GM18519 (cell line): ENCODE measurements at regions not wholly inside any gene's neighbourhood (a gene's known extent, or its start where the extent isn't known, plus 50 kb on each side); places are given as distances from the start of the nearest gene placed in this dataset.

ENCODE experiments used
- ATAC-seq: cut with Tn5 transposase; IDR thresholded peaks from one replicate; pipeline ENCODE4 v1.9.1; 2021; ENCODE audit warnings: mild to moderate bottlenecking, moderate library complexity; ENCODE audit not compliant: unreplicated experiment, low FRiP score

- ATAC-seq: no peak
These were observed 100.1 kb upstream of the CDIN1 start for GRCh38 chr15:36479200-36479896.

- ATAC-seq: no peak
These were observed 98.3 kb upstream of the CDIN1 start for GRCh38 chr15:36481156-36481555.

DNA sequence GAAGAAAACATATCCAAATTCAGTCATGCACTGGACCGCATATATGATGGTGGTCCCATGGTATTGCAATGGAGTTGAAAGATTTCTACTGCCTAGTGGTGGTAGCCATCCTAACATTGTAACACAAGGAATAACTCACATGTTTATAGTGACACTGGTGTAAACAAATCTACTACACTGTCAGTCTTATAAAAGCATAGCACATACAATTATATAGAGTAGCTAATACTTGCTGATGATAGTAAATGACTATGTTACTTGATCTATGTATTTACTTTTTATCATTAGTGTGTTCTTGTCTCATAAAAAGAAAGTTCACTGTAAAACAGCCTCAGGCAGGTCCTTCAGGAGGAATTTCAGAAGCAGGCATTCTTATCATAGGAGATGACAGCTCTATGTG lies 96.0 kb upstream of the CDIN1 start:
- no peak for ATAC-seq

- ATAC-seq: no peak
These were observed 95.2 kb upstream of the CDIN1 start for GRCh38 chr15:36484038-36484778.

- no peak for ATAC-seq
These were observed 87.5 kb upstream of the CDIN1 start for GRCh38 chr15:36491912-36492311.

- ATAC-seq: no peak
These were observed 83.9 kb upstream of the CDIN1 start for GRCh38 chr15:36495456-36495991.

- ATAC-seq: no peak
These were observed 81.5 kb upstream of the CDIN1 start for GRCh38 chr15:36497901-36498300.

DNA sequence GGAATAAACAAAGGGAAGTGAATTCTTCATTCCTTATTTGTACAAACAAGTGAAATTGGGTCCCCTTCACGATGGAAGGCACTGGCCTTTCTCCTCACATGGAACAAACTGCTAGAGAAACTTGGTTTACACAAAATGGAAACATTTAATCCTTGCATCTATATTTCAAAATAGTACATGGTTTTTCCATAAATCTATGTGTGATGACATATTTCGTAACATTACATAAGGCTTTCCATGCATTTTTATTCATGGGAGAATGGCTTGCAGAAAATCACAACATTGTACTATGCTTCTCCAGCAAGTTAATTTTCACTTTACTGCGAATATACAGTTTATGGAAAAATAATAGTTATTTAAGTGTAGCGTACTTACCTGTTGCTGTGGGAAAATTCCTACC lies 81.0 kb upstream of the CDIN1 start:
- no peak for ATAC-seq

- ATAC-seq: no peak
These were observed 80.5 kb upstream of the CDIN1 start for GRCh38 chr15:36498916-36499315.

DNA sequence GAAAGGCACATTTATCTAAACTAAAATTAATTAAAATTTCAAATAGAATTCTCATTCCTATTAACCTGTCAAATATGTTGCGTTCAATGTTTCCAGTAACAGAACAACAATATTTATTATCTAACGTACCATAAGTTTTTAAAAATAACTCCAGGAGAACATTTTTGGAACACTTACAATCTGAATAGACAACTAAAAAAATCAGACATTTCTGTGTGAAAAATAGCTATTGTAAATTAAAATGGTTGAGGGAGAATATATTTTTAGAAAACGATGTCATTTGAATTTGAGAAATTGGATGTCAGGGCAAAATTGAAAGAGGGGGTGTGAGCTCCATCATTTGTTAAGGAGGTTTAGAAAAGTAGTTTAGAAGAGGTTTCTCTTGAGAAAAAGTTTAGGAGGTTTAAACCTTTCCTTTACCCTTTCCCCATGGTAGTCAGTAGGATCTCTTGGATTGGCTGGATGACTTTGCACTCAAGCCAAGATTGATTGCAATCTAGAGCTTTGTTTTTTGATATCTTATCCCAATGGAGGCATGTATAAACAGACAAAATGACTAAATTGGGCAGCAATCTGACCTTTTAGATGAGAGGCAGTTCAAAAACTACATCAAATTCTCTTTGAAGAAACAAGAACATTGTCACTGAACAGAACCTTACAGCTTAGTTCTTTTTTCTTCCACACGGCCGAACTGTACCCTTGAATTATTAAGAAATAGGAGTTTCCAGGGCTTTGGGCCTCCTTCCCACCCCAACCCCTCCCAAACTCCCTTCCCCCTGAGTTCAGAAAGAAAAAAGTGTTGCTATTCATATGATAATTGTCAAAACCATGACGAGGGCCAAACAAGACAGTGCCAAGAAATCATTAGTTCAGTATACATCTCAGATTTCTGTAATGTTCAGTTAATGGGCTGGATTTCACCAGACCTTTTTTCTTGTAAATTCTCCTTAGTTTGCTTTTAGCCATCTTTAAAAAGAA lies 79.7 kb upstream of the CDIN1 start:
- ATAC-seq: no peak

DNA sequence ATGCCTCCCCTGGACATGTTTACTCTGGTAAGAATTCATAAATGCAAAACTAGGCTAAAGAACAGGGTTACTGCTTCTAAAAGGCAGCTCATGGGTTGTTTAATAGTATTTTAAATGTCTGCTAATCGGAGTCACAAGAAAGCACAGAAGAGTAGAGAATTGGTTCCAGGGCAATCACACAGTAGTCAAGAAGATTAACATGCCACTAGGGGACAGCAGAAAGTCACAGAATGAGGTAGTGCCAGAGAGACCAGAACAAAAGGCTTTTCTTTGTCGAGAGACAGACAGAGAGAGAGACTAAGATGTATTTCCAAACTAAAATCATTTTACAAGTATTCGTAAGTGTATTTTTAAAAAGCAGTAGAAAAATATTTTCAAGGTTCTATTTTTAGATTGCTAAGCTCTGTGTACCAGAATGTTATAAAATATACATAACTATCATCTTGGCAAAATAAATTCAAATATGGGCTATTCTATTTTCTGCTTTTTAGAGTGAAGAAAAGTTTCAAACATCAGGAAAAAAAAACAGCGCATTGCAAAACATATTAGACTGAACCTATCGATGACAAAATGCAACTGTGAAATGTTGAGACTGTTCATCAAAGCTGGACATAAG lies 78.3 kb upstream of the CDIN1 start:
- ATAC-seq: peak; percentile 85

- ATAC-seq: no peak
These were observed 76.9 kb upstream of the CDIN1 start for GRCh38 chr15:36502509-36502908.

DNA sequence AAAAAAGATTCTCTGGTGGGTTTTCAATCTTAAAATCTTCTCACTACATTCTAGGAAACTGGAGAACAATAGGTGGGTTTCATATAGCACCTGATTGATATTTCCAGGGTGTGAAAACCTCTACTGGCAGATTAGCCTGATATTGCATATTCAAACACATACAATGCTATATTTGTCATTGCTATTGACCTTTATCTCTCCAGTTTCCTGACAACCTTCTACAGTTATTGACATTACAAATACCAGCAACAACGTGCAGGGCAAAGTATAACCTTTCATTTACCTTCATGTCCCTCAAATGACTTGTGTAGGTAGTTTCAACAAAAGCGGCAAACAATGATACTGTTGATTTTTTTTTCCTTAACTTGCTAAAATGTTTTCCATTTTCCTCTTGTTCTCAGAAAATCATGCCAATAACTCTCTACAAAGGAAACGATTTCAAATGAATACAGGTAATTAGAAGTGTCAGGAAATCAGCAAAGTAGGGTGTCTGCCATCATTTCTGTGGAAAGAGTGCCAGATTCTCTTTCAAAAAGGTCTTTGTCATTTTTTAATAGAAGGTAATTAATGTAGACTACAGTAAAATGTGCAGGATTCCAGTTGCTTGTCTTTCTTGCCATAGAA lies 72.6 kb upstream of the CDIN1 start:
- no peak for ATAC-seq

GRCh38 chr15:36507458-36507857 lies 72.0 kb upstream of the CDIN1 start:
- ATAC-seq: no peak

DNA sequence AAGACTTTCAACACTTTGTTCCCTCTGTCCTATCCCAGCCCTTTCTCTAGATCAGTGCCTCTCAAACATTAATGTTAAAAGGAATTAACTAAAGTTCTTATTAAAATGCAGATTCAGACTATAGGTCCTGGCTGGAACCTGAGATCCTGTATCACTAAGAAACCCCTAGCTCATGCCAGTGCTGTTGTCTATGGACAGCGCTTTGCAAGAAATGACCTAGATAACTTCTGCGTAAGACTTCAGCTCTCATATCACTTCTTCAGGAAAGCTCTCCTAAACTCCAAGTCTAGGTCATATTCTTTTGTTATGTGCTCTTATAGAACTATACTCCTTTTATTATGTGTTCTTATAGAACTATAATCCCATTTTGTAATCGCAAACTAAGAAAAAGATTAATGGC lies 67.8 kb upstream of the CDIN1 start:
- no peak for ATAC-seq

GRCh38 chr15:36517758-36518157 lies 61.7 kb upstream of the CDIN1 start:
- ATAC-seq: no peak

GRCh38 chr15:36519067-36519466 lies 60.4 kb upstream of the CDIN1 start:
- ATAC-seq: no peak

GRCh38 chr15:36525430-36525829 lies 54.0 kb upstream of the CDIN1 start:
- ATAC-seq: no peak

GRCh38 chr15:36527235-36528162 lies 51.9 kb upstream of the CDIN1 start:
- no peak for ATAC-seq
